Panc1 (cell line): ENCODE measurements at regions not wholly inside any gene's neighbourhood (a gene's known extent, or its start where the extent isn't known, plus 50 kb on each side); places are given as distances from the start of the nearest gene placed in this dataset.

Experiments
- ATAC-seq: fragments of 200-7000 bp; cut with Tn5 transposase; 2 replicates; pipeline ENCODE4 v1.9.1; 2020; ENCODE audit warnings: mild to moderate bottlenecking, moderate library complexity
- BruUV-seq: library from RNA; stranded (reverse); fragments of 400-500 nt; replicated peaks from 2 replicates; lab custom pipeline; 2021; lab: Mats Ljungman, UMichigan
- CTCF ChIA-PET: fragments of 300-600 bp; sonication (Branson Sonifier 250); formaldehyde crosslinking; loops from one replicate; lab custom pipeline; 2022; ENCODE audit warnings: antibody characterized with exemption; lab: Charles Lee
- POLR2A ChIA-PET: fragments of 300-600 bp; sonication (Branson Sonifier 250); formaldehyde crosslinking; loops from one replicate; lab custom pipeline; 2022; ENCODE audit warnings: antibody characterized with exemption; lab: Charles Lee
- DNase-seq: peaks from one replicate; pipeline ENCODE4 v3.0.0-alpha.2; 2010; ENCODE audit warnings: low read depth, low spot score
- H3K27ac ChIP-seq: 2 replicates; pipeline ENCODE4 v1.5.1; 2011; ENCODE audit warnings: mild to moderate bottlenecking, low read length, inconsistent platforms
- H3K27me3 ChIP-seq: fragments of 200-500 bp; sonication (Bioruptor generic); 2 replicates; pipeline ENCODE4 v1.6.0; 2014; ENCODE audit warnings: low read length, inconsistent platforms; ENCODE audit not compliant: control insufficient read depth, insufficient read depth
- H3K36me3 ChIP-seq: fragments of 200-500 bp; sonication (Bioruptor generic); 2 replicates; pipeline ENCODE4 v1.5.1; 2014; ENCODE audit warnings: inconsistent platforms, mild to moderate bottlenecking, low read length, moderate library complexity; ENCODE audit not compliant: control insufficient read depth, insufficient read depth
- H3K4me1 ChIP-seq: 2 replicates; pipeline ENCODE4 v1.5.1; 2011; ENCODE audit warnings: inconsistent platforms, mild to moderate bottlenecking, low read length, moderate library complexity; ENCODE audit not compliant: control insufficient read depth, insufficient read depth
- H3K4me3 ChIP-seq, 2 experiments: 2 replicates each; pipeline ENCODE4 v1.5.1; 2011 to 2012; ENCODE audit warnings: low read depth in 2 of 2, low read length in 2 of 2, mild to moderate bottlenecking in 2 of 2, inconsistent platforms in 1 of 2, moderate library complexity in 1 of 2
- H3K9me3 ChIP-seq: fragments of 200-500 bp; sonication (Bioruptor generic); 2 replicates; pipeline ENCODE4 v1.5.1; 2014; ENCODE audit warnings: low read depth, mild to moderate bottlenecking, inconsistent platforms, low read length, moderate library complexity; ENCODE audit not compliant: control insufficient read depth, insufficient read depth
- CTCF ChIP-seq: fragments of 450-650 bp; IDR thresholded peaks from 2 replicates; pipeline ENCODE4 v1.5.1; 2017; ENCODE audit warnings: mild to moderate bottlenecking
- POLR2AphosphoS5 ChIP-seq: IDR thresholded peaks from 2 replicates; pipeline ENCODE4 v1.6.1; 2012; ENCODE audit warnings: mild to moderate bottlenecking, low read depth, low read length, moderate library complexity
- SIN3A ChIP-seq: IDR thresholded peaks from 2 replicates; pipeline ENCODE4 v1.6.1; 2012; ENCODE audit warnings: low read depth, mild to moderate bottlenecking, low read length, moderate library complexity, borderline replicate concordance; ENCODE audit not compliant: insufficient read depth
- TCF7L2 ChIP-seq: IDR thresholded peaks from 2 replicates; pipeline ENCODE4 v1.6.1; 2011; ENCODE audit warnings: mild to moderate bottlenecking, low read depth, low read length, inconsistent platforms
- in situ Hi-C: cut with HindIII; loops from 2 replicates; pipeline ENCODE4 v1.10.0; 2016; ENCODE audit warnings: low sequenced_read_pairs, low pct_unique_long_range_greater_than_20kb
- intact Hi-C: fragments of 100-400 bp; cut with micrococcal nuclease; formaldehyde crosslinking; loops from one replicate; pipeline ENCODE4 v1.10.0; 2022; ENCODE audit not compliant: unreplicated experiment
- TF ChIP-seq, protein P1 (sequence below), 2 experiments: IDR thresholded peaks; 2 replicates each; pipeline ENCODE4 v1.6.1; 2011 to 2012; ENCODE audit warnings: low read depth in 2 of 2, control low read depth in 1 of 2, low read length in 1 of 2, mild to moderate bottlenecking in 1 of 2, moderate library complexity in 1 of 2; ENCODE audit not compliant: insufficient read depth in 1 of 2

DNA sequence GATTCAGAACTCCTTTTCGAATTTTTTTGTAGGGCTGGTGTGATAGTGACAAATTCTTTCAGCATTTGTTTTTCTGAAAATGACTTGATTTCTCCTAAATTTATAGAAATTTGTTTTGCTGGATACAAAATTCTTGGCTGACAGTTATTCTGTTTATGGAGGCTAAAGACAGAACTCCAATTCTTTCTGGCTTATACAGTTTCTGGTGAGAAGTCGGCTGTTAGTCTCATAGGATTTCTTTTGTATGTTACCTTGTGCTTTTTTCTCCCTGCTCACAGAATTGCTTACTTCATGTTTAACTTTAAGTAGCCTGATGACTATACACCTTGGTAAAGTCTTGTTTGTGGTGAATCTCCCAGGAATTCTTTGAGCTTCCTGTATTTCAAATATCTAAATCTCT, 1264.6 kb downstream of the NSUN3 start:
- TF ChIP-seq, protein P1, sequence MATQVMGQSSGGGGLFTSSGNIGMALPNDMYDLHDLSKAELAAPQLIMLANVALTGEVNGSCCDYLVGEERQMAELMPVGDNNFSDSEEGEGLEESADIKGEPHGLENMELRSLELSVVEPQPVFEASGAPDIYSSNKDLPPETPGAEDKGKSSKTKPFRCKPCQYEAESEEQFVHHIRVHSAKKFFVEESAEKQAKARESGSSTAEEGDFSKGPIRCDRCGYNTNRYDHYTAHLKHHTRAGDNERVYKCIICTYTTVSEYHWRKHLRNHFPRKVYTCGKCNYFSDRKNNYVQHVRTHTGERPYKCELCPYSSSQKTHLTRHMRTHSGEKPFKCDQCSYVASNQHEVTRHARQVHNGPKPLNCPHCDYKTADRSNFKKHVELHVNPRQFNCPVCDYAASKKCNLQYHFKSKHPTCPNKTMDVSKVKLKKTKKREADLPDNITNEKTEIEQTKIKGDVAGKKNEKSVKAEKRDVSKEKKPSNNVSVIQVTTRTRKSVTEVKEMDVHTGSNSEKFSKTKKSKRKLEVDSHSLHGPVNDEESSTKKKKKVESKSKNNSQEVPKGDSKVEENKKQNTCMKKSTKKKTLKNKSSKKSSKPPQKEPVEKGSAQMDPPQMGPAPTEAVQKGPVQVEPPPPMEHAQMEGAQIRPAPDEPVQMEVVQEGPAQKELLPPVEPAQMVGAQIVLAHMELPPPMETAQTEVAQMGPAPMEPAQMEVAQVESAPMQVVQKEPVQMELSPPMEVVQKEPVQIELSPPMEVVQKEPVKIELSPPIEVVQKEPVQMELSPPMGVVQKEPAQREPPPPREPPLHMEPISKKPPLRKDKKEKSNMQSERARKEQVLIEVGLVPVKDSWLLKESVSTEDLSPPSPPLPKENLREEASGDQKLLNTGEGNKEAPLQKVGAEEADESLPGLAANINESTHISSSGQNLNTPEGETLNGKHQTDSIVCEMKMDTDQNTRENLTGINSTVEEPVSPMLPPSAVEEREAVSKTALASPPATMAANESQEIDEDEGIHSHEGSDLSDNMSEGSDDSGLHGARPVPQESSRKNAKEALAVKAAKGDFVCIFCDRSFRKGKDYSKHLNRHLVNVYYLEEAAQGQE (IDR thresholded peaks at IDR 0.05; ENCODE audit: insufficient read depth in 1 of 2, low read depth in 2 of 2, low read length in 1 of 2) = no peak
- TF ChIP-seq POLR2AphosphoS5 = no peak
- TF ChIP-seq CTCF = no peak
- no peak for TF ChIP-seq SIN3A
- no peak for TF ChIP-seq TCF7L2
- ATAC-seq = no peak

DNA sequence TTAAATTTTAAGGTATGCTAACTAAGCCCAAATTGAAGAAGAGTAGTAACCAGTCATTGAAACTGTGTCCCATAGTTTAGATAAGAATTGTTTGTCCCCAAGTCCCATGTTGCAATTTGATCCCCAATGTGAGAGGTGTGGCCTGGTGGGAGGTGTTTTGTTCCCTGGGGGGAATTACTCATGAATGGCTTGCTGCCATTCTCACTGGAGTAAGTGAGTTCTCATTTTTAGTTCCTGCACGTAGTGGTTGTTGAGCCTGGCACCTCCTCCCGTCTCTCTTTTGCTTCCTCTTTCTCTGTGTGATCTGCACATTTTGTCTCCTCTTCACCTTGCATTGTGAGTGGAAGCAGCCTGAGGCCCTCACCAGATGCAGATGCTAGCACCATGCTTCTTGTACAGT, 1271.0 kb downstream of the NSUN3 start:
- no peaks in the 10 kb centered on the region for H3K36me3 ChIP-seq
- BruUV-seq = no TSS peak
- peaks cover 3% of the 10 kb centered on the region; the same call in 1 of the 2 replicates for H3K9me3 ChIP-seq
- no peaks in the 10 kb centered on the region for H3K4me1 ChIP-seq
- no peak for ATAC-seq
- TF ChIP-seq, protein P1 (IDR thresholded peaks at IDR 0.05; ENCODE audit: insufficient read depth in 1 of 2, low read depth in 2 of 2, low read length in 1 of 2) = no peak
- TF ChIP-seq POLR2AphosphoS5 (no peak), TCF7L2 (no peak), CTCF (no peak), SIN3A (no peak)
- no peak for DNase-seq
- H3K27ac ChIP-seq = no peak overlapping the region
- in situ Hi-C loops (no loop called here), intact Hi-C loops (no loop called here)
- H3K4me3 ChIP-seq = no peak overlapping the region
- CTCF ChIA-PET = no interaction called here
- POLR2A ChIA-PET = no interaction called here
- no peaks in the 10 kb centered on the region for H3K27me3 ChIP-seq

More for the DNA sequence above, 1264.6 kb downstream of the NSUN3 start:
- intact Hi-C loops (no loop called here), in situ Hi-C loops (no loop called here)
- H3K4me3 ChIP-seq = no peak overlapping the region
- no TSS peak for BruUV-seq
- DNase-seq = no peak
- no peaks in the 10 kb centered on the region for H3K27me3 ChIP-seq
- peaks cover 11% of the 10 kb centered on the region; the same call in 1 of the 2 replicates for H3K9me3 ChIP-seq
- no peak overlapping the region for H3K27ac ChIP-seq
- POLR2A ChIA-PET = no interaction called here
- CTCF ChIA-PET = no interaction called here
- no peaks in the 10 kb centered on the region for H3K4me1 ChIP-seq
- H3K36me3 ChIP-seq = no peaks in the 10 kb centered on the region
